ENCODE measurements at regions not wholly inside any gene's neighbourhood (a gene's known extent, or its start where the extent isn't known, plus 50 kb on each side); places are given as distances from the start of the nearest gene placed in this dataset.

DNA sequence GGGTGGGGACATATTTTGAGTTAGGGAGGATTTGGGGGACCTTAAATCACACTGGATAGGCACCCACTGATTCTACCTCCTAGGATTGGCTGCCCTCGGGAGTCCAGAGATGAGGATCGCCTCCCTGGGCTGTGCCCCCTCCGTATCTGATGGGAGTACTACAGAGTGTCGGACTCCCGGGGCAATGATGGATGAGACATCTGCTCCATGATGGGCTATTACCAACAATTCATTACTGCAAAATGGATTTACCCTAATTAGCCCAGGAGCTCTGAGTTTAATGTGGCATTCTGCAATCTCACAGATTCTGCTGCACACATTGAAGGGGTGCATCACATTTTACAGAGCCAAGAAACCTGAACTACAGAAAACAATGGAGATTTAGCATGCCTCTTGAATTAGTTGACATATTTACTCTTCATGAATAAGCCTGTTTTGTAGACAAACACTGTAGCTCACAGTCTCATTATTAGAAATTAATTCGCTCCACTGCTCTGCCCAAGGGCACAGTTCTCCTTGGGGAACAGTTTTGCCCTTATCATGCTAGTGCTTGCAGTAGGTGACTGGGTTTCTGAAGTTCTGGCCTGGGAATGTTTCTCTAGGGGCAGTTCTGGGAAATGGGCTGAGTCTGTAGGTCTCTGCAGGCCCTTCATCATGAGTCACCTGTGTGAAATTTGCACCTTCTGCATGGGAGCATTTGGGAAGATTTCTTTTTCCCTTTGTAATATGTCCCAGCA lies 217.1 kb upstream of the PLET1 start:
- POLR2A ChIA-PET (ENCODE audit: partially characterized antibody): no interaction called here
- 83% methylated on average over 6 of the region's 6 CpGs; no CpG with 5 or more reads in 1 of the 2 experiments for WGBS, 2 experiments (ENCODE audit: extremely low coverage in 1 of 2, insufficient coverage in 1 of 2, insufficient read length in 1 of 2, insufficient replicate concordance in 2 of 2, low coverage in 1 of 2, low lambda C conversion rate in 2 of 2, missing lambda C conversion rate in 1 of 2)
- no peak overlapping the region for H4K8ac ChIP-seq (ENCODE audit: extremely low read depth, insufficient read depth, low read length)
- H4K20me1 ChIP-seq (replicated peaks in 1 of 2; ENCODE audit: control insufficient read depth in 1 of 2, insufficient read depth in 2 of 2, low read length in 2 of 2): no peaks in the 10 kb centered on the region
- no peaks in the 10 kb centered on the region for H3K79me1 ChIP-seq (ENCODE audit: low read depth, low read length)
- H3K23me2 ChIP-seq (ENCODE audit: low read depth, low read length): no peaks in the 10 kb centered on the region
- H2BK5ac ChIP-seq (ENCODE audit: low read depth, low read length): no peak overlapping the region
- no peak overlapping the region for H3K18ac ChIP-seq (ENCODE audit: extremely low read depth, low read length)
- no peak overlapping the region for H3K4me2 ChIP-seq (ENCODE audit: insufficient read depth in 1 of 2, low read depth in 2 of 2, low read length in 2 of 2)
- no peak overlapping the region for H2BK12ac ChIP-seq (ENCODE audit: low read depth, low read length)
- DNase-seq (ENCODE audit: low read depth in 1 of 2, low spot score in 2 of 2): no peak
- H3K27me3 ChIP-seq (replicated peaks in 1 of 4; ENCODE audit: control insufficient read depth in 3 of 4, extremely low read depth in 1 of 4, insufficient read depth in 3 of 4, low read length in 3 of 4): peaks cover 0 to 2% (median 0%) of the 10 kb centered on the region in 4 experiments; a peak in 1 of 7 replicates
- CTCF ChIA-PET (ENCODE audit: partially characterized antibody): interaction anchor here (1.8 kb wide), 1 partner anchor 24 kb away, joined by 5 read pairs; no protein-coding TSS in a partner anchor
- H2BK15ac ChIP-seq (ENCODE audit: low read length): no peak overlapping the region
- H3K4me1 ChIP-seq (replicated peaks in 1 of 4; ENCODE audit: control insufficient read depth in 3 of 4, insufficient read depth in 4 of 4, low read length in 3 of 4): peaks cover 0 to 3% (median 0%) of the 10 kb centered on the region in 4 experiments; a peak in 3 of 7 replicates
- H3K23ac ChIP-seq (ENCODE audit: insufficient read length): no peak overlapping the region
- no peak overlapping the region for H3K27ac ChIP-seq (ENCODE audit: low read depth, low read length)
- no peaks in the 10 kb centered on the region for H3K9me3 ChIP-seq (ENCODE audit: insufficient read depth in 2 of 2, low read depth in 1 of 2, low read length in 1 of 2)
- H3K4me3 ChIP-seq (ENCODE audit: extremely low read depth in 1 of 4, insufficient read depth in 2 of 4, low read depth in 3 of 4, low read length in 4 of 4): no peak overlapping the region
- H2AFZ ChIP-seq (ENCODE audit: low read length): no peak overlapping the region
- no peak overlapping the region for H4K5ac ChIP-seq (ENCODE audit: insufficient read length, low read depth, low read length)
- H2AK5ac ChIP-seq (ENCODE audit: low read depth, low read length): no peak overlapping the region
- no peak overlapping the region for H3K9ac ChIP-seq (replicated peaks in 1 of 4; ENCODE audit: extremely low read depth in 1 of 4, low read depth in 3 of 4, low read length in 3 of 4)
- no peak overlapping the region for H3K4ac ChIP-seq (replicated peaks; ENCODE audit: insufficient read length, low read depth, low read length)
- H3K14ac ChIP-seq (ENCODE audit: insufficient read length): no peak overlapping the region
- no peak overlapping the region for H2BK20ac ChIP-seq (ENCODE audit: low read length)
- H3K56ac ChIP-seq (replicated peaks; ENCODE audit: insufficient read length, low read depth, low read length): no peak overlapping the region
- no peaks in the 10 kb centered on the region for H3K36me3 ChIP-seq (ENCODE audit: control insufficient read depth in 2 of 4, insufficient read depth in 4 of 4, low read length in 3 of 4)
- H2BK120ac ChIP-seq (replicated peaks; ENCODE audit: low read depth, low read length): no peak overlapping the region
- FAIRE-seq: no peak
- no peak overlapping the region for H4K91ac ChIP-seq (replicated peaks; ENCODE audit: insufficient read length, low read length)
- H3K79me2 ChIP-seq (ENCODE audit: control insufficient read depth in 1 of 2, insufficient read depth in 2 of 2, low read length in 2 of 2): no peaks in the 10 kb centered on the region
- TF ChIP-seq EZH2 (IDR thresholded peaks at IDR 0.05; ENCODE audit: low read depth, low read length, severe bottlenecking) (no peak), NRF1 (IDR thresholded peaks at IDR 0.05; ENCODE audit: low read depth, low read length) (no peak)

Data from H1 (cell line).